Esophagus squamous epithelium (tissue), 5 donors: ENCODE measurements at regions not wholly inside any gene's neighbourhood (a gene's known extent, or its start where the extent isn't known, plus 50 kb on each side); places are given as distances from the start of the nearest gene placed in this dataset.

Experiments used
- DNase-seq: peaks from one replicate; lab custom pipeline; 2025; lab: John Stamatoyannopoulos, UW
- H3K27ac ChIP-seq, 4 donors: fragments of 200-600 bp; sonication (generic); one replicate each; pipeline ENCODE4 v1.5.1; 2016 to 2019; ENCODE audit warnings: mild to moderate bottlenecking in 1 of 4
- H3K27me3 ChIP-seq, 4 donors: fragments of 200-600 bp; sonication (generic); 1 replicate in 3 of 4; 2 replicates in 1 of 4; pipeline versions ENCODE4 v1.5.1 to v1.6.0; 2017 to 2021; ENCODE audit warnings: antibody characterized with exemption in 1 of 4
- H3K36me3 ChIP-seq, 3 donors: fragments of 200-600 bp; sonication (generic); one replicate each; pipeline ENCODE4 v1.5.1; 2016 to 2019
- H3K4me1 ChIP-seq, 3 donors: fragments of 200-600 bp; sonication (generic); one replicate each; pipeline ENCODE4 v1.5.1; 2017 to 2019
- H3K4me3 ChIP-seq, 4 donors: fragments of 200-600 bp; sonication (generic); 1 replicate in 3 of 4; 2 replicates in 1 of 4; pipeline ENCODE4 v1.5.1; 2016 to 2019; ENCODE audit warnings: mild to moderate bottlenecking in 2 of 4, moderate library complexity in 1 of 4
- H3K9me3 ChIP-seq, 3 donors: fragments of 200-600 bp; sonication (generic); one replicate each; pipeline ENCODE4 v1.5.1; 2016 to 2019
- CTCF ChIP-seq, 6 experiments: fragments of 450-650 bp in 4 of 6; fragments of 200-600 bp in 2 of 6; sonication (generic) in 2 of 6; IDR thresholded peaks; one replicate each; pipeline ENCODE4 v1.5.1; 2016 to 2019; ENCODE audit warnings: antibody characterized with exemption in 6 of 6, mild to moderate bottlenecking in 4 of 6, moderate library complexity in 4 of 6
- POLR2A ChIP-seq, 4 donors: fragments of 450-650 bp; IDR thresholded peaks; one replicate each; pipeline ENCODE4 v1.6.1; 2017; ENCODE audit warnings: antibody characterized with exemption in 4 of 4, mild to moderate bottlenecking in 4 of 4, moderate library complexity in 3 of 4
- WGBS, 2 donors: methylation state at CpG; one replicate each; pipeline ENCODE4 v1.1.5; 2018; 5-methylcytosine and 5-hydroxymethylcytosine counted together
- intact Hi-C: fragments of 100-400 bp; cut with DNase I; formaldehyde crosslinking; loops from one replicate; pipeline ENCODE4 v1.15.0; 2022
- donor health status: DM: yes; HTN: yes; CAD: no.

GRCh38 chr1:238265866-238266265 lies 375.1 kb upstream of the ZP4 start:
- H3K4me3 ChIP-seq = no peak overlapping the region
- no peaks in the 10 kb centered on the region for H3K4me1 ChIP-seq
- no peaks in the 10 kb centered on the region for H3K9me3 ChIP-seq
- WGBS, 2 donors = 63 to 83% methylated on average over 1 of the region's 1 CpG
- intact Hi-C loops = no loop called here
- no peak overlapping the region for H3K27ac ChIP-seq
- no peaks in the 10 kb centered on the region for H3K27me3 ChIP-seq
- DNase-seq = no peak
- TF ChIP-seq POLR2A (IDR thresholded peaks at IDR 0.05) (no peak), CTCF (IDR thresholded peaks at IDR 0.05) (no peak)
- H3K36me3 ChIP-seq = no peaks in the 10 kb centered on the region

- intact Hi-C loops = no loop called here
- Histone ChIP-seq H3K27me3 (no peaks in the 10 kb centered on the region), H3K4me1 (no peaks in the 10 kb centered on the region), H3K9me3 (no peaks in the 10 kb centered on the region), H3K27ac (no peak overlapping the region), H3K4me3 (no peak overlapping the region), H3K36me3 (no peaks in the 10 kb centered on the region)
- DNase-seq = no peak
- TF ChIP-seq CTCF (IDR thresholded peaks at IDR 0.05) (no peak), POLR2A (IDR thresholded peaks at IDR 0.05) (no peak)
These were observed 374.2 kb upstream of the ZP4 start for GRCh38 chr1:238264951-238265350.

- H3K27ac ChIP-seq = no peak overlapping the region
- H3K4me1 ChIP-seq = peaks cover 0 to 11% (median 0%) of the 10 kb centered on the region in 3 donors
- no peak overlapping the region for H3K4me3 ChIP-seq
- no peaks in the 10 kb centered on the region for H3K9me3 ChIP-seq
- intact Hi-C loops = no loop called here
- H3K36me3 ChIP-seq = no peaks in the 10 kb centered on the region
- TF ChIP-seq POLR2A (IDR thresholded peaks at IDR 0.05) = no peak
- no peak for TF ChIP-seq CTCF (IDR thresholded peaks at IDR 0.05)
- no peak for DNase-seq
- H3K27me3 ChIP-seq = no peaks in the 10 kb centered on the region
These were observed 367.8 kb upstream of the ZP4 start for GRCh38 chr1:238258510-238258909.

- no peak for DNase-seq
- intact Hi-C loops = no loop called here
- Histone ChIP-seq H3K36me3 (no peaks in the 10 kb centered on the region), H3K4me3 (no peak overlapping the region), H3K27me3 (no peaks in the 10 kb centered on the region), H3K9me3 (no peaks in the 10 kb centered on the region), H3K27ac (no peak overlapping the region), H3K4me1 (peaks cover 0 to 11% (median 0%) of the 10 kb centered on the region in 3 donors)
- 79 to 84% methylated on average over 7 of the region's 7 CpGs for WGBS, 2 donors
- no peak for TF ChIP-seq POLR2A (IDR thresholded peaks at IDR 0.05)
- no peak for TF ChIP-seq CTCF (IDR thresholded peaks at IDR 0.05)
These were observed 366.4 kb upstream of the ZP4 start for GRCh38 chr1:238257018-238257621.

- no peaks in the 10 kb centered on the region for H3K27me3 ChIP-seq
- WGBS, 2 donors = 65 to 84% methylated on average over 3 of the region's 3 CpGs
- peaks cover 0 to 11% (median 0%) of the 10 kb centered on the region in 3 donors for H3K4me1 ChIP-seq
- TF ChIP-seq CTCF (IDR thresholded peaks at IDR 0.05) = no peak
- TF ChIP-seq POLR2A (IDR thresholded peaks at IDR 0.05) = no peak
- H3K4me3 ChIP-seq = no peak overlapping the region
- H3K27ac ChIP-seq = no peak overlapping the region
- no peaks in the 10 kb centered on the region for H3K9me3 ChIP-seq
- no peak for DNase-seq
- intact Hi-C loops = no loop called here
- no peaks in the 10 kb centered on the region for H3K36me3 ChIP-seq
These were observed 364.2 kb upstream of the ZP4 start for GRCh38 chr1:238254935-238255334.
